HG03108 (cell line): ENCODE measurements at regions not wholly inside any gene's neighbourhood (a gene's known extent, or its start where the extent isn't known, plus 50 kb on each side); places are given as distances from the start of the nearest gene placed in this dataset.
"Not testable (repeated sequence)": the region's sequence is repeated elsewhere in the genome, so short reads cannot be mapped to it uniquely, and the experiment has no call there.

Experiments
- ATAC-seq: cut with Tn5 transposase; IDR thresholded peaks from one replicate; pipeline ENCODE4 v1.9.1; 2021; ENCODE audit warnings: moderate library complexity; ENCODE audit not compliant: unreplicated experiment

DNA sequence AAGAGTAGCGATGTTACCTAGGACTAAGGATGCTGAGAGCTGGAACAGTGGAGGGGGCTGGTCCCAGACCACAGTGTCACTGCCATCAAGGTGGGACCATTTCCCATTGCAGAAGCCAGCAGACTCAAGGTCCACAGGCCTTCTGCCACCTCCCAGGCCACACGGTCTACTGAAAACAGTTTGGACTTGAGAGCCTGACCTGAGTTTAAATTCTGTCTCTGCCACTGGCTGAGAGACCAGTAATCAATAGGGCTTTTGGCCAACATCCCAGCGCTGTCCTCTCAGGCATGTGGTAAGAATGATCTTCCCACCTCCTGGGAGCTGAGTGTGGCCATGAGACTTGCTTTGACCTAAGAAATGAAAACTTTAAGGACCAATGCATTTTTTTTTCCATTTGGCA lies 331.4 kb upstream of the CDH5 start:
- ATAC-seq = no peak

DNA sequence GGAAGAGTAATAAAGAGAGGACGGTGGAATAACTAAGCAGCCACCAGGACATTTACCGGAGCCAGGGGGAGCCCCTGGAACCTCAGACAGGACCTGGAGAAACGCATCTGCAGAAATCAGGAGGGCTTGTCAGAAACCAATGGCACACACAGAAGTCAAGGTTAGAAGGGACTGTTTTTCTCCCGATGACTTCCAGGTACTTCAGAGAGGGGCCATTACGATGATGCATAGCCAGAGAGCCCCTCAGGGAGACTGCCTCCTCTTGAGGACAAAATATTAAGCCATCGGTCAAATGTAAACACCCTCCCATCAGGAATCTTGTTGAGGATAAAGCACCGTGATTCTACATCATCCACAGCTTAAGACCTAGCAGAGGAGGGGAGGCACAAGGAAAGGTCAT lies 333.6 kb upstream of the CDH5 start:
- ATAC-seq = no peak

DNA sequence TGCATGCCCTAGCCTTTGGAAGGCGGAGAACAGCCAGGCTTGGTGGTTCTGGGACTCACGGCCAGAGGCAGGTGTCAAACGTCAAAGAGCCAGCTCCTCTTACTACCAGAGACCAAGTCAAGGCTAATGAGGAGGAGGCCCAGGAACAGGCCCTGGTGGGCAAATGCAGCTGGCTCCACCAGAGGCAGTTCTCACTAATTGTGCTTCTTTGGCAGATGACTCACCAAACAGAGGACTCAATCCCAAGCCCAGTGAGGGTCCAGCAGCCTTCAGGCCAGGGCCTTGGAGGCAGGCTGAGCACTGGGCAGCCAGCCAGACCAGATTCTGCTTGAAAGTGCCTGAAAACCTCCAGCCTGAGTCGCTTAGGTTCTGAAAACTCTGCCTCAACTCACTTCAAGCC lies 336.5 kb upstream of the CDH5 start:
- no peak for ATAC-seq

DNA sequence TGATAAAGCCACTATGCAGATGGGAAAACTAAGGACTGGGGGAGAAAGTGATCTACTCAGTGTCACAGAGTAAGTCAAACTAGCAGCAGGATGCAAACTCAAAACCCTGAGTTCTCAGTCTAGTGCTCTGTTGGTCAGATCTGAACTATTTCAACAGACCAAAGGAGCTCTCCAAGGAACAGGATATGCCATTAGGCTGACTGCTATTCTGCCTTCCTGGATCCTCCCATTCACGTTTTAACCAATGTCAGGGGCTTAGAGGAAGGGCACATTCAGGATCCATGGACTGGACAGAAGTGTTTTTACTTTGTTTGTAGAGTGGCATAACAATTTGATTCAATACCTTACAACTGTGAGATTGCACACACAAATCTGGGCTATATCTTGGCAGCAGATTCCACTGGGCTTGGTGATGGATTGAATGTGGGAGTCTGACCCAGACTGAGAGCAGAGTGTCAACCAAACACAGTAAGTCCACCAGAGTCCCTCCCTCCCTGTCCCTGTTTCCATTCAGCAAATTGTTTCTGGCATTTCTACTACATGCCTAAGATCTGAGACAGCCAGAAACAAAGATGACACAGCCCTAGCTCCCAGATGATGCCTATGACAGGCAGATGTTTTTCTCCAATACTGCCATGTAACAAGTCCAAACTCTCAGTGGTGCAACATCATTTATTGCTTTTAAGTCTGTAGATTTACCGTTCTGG lies 337.8 kb upstream of the CDH5 start:
- no peak for ATAC-seq

DNA sequence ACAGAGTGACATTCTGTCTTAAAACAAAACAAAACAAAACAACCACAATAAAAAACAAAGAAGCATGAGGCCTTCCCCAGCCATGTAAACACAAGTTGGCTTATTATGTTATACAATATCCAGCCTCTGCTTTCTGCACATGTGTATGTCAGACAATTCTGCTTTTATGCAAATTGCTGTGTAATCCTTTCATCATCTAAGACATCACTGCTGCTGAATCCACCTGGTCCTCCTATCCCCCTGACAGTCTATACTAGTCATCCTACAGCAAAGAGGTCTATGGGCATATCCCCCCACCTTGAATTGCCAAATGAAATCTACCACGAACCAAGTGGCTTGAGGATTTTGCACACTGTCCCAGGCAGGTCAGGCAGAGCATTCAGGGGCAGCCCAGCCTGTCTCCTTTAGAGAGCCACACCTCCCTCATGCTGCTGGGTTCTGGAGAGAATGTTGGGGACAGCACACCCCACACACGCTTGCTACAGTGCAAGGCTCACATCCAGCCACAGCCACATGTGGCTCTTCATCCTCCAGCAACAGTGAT lies 339.6 kb upstream of the CDH5 start:
- ATAC-seq = no peak

DNA sequence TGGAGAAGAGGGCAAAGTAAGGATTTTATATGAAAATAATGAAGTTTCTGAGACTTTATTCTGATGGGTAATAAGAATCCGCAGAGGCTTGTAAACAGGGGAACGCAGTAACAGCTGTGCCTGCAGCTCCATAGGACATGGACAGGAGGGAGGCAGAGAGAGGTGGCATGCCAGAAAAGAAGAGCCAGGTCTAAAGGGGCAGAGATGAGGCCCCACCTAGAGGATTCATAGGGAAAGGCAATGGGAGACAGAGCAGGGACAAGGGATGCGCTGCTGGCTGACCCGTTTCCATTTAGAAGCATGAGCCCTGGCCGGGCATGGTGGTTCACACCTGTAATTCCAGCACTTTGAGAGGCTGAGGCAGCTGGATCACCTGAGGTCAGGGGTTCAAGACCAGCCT lies 340.3 kb upstream of the CDH5 start:
- no peak for ATAC-seq

DNA sequence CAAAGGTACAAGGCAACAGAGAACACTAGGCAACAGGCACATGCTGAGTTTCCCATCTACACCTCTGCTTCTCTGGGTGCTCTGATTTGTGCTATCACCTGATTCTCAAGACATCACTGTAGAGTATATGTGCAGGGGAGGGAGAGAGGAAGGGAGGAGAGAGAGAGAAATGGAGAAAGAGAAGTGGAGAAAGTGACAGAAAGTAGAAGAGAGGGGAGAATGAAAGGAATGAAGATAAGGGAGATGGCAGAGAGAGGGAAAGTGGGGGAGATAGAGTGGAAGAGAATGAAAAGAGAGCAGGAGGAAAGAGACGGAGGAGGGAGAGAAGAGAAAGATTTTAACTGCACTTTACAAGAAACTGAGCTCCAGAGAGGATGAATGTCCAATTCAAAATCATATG lies 340.7 kb upstream of the CDH5 start:
- no peak for ATAC-seq

DNA sequence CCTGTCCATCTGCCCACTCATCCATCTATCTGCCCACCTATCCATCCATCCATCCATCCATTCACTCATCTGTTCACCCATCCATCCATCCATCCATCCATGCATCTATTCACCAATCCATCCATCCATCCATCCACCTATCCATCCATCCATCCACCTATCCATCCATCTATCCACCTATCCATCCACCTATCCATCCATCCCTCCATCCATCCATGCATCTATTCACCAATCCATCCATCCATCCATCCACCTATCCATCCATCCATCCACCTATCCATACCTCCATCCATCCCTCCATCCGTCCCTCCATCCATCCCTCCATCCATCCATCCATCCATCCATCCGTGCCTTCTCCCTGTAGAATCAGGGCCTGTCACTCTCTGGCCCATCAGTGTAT lies 341.9 kb upstream of the CDH5 start:
- not testable (repeated sequence) for ATAC-seq

DNA sequence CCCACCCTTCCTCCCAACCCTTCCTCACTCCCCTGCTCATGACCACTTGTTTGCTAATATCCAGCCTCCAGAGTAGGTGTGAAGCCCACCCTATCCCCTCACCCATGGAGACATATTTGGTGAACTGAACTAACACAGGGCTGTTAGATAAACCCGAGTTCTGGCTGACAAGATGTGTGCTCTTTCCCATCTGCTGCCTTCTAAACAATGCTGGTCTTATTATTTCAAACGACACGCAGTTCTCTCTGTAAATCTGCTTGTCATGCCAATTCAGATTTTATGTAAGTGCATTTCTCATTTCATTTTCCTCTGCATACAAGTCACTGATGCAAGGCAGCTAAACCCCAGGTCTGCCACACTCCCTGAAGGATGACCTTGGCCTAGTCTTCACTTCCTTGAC lies 343.0 kb upstream of the CDH5 start:
- no peak for ATAC-seq

DNA sequence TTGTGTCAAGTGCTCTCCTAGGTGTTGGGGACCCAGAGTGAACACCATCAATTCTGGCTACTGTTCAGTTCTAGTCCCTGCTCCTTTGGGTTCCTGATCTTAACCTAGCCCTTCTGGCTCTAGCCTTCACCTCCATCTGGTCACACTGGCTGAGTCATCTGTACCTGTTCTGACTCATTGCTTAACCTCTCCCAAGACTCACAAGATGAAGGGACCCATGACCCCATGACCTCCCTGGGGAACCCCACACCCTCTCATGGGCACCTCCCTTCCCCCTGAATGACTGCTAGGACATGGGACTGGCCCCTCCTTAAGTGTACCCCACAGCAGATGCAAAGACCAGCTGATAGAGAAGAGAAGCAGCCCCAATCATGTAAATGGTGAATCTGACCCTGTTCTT lies 345.8 kb upstream of the CDH5 start:
- ATAC-seq = no peak

DNA sequence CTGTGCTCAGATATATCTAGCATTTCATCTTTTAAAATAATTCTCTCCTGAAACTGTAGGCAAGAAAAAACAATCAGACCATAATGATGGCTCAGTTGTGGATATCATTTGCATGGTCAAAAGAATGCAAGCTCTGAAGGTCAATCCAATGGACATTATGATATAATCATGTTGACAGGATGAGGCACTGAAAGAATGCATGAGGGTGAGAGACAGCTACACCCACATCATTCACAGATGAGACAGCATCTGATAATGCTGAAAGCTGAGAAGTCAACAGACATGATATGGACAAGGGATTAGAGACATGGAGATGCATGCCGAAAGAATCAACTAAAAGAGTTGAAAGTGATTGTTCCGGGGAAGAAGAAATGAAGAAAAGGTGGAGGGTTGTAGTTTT lies 346.4 kb upstream of the CDH5 start:
- ATAC-seq = no peak

DNA sequence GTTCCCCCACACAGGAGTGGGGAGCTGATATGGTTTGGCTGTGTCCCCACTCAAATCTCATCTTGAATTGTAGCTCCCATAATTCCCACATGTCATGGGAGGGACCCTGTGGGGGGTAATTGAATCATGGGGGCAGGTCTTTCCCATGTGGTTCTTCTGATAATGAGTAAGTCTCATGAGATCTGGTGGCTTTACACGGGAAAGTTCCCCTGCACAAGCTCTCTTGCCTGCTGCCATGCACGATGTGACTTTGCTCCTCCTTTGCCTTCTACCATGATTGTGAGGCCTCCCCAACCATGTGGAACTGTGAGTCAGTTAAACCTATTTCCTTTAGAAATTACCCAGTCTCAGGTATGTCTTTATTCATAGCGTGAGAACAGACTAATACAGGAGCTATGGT lies 347.0 kb upstream of the CDH5 start:
- not testable (repeated sequence) for ATAC-seq

DNA sequence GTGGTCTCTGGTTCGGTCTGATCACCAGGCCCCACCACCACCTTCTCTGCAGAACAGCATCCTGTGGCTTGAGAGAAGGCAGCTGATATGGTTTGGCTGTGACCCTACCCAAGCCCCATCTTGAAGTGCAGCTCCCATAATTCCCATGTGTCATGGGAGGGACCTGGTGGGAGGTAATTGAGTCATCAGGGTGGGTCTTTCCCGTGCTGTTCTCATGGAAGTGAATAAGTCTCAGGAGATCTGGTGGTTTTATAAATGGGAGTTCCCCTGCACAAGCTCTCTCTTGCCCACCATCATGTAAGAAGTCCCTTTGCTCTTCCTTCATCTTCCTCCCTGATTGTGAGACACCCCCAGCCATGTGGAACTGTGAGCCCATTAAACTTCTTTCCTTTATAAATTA lies 352.3 kb upstream of the CDH5 start:
- no peak for ATAC-seq

DNA sequence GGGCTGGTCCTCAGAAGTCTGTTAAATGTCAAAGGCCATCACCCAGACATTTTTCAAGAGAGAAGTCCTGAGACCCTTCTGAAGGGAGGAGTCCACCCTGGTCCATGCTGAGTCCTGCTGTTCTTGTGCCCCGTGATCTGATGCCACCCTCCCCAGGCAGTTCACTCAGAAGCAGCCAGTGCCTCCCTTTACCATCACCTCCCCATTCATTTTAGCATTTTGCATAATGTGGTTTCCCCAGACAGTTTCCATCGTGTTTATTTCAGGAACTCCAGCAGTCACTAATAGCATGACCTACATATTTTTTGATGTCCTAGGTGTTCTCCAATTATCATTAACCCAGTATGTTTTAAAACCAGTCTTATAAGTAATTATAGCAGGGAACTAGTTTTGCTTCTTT lies 353.0 kb upstream of the CDH5 start:
- ATAC-seq = no peak

DNA sequence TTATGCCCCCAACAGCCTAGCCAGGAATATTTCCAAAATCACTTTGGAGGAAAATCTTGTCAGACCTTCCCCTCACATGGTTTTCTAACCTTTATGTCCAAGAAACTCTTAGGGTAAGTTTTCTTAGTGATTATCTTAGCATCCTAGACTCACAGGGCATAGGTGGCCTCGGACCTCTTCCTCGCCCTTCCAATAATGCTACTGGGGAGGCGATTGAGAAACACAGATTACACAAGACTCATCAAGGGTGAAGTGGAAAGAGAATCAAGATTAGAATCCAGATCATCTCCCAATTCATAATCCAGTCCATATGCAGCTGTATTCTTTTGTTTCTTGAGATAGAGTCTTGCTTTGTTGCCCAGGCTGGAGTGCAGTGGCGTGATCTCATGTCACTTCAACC lies 358.4 kb upstream of the CDH5 start:
- no peak for ATAC-seq

DNA sequence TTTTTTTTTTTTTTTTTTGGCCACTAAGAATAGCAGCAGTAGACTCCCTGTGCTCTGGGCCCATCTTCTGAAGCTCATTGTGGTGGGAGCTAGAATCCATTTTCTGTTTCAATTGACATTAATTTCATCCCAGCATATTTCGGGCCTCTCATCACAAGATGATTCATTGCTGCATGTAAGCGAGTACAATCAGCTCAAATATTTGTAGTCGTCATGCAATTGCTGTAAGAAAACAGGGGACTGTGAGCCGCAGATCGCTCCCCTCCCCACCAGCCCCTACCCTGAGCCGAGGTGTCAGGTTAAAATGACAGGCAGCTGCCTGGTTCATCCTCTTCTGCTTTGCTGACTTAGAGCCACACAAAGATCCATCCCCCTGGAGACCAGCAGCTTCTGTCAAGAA lies 358.8 kb upstream of the CDH5 start:
- ATAC-seq = no peak

DNA sequence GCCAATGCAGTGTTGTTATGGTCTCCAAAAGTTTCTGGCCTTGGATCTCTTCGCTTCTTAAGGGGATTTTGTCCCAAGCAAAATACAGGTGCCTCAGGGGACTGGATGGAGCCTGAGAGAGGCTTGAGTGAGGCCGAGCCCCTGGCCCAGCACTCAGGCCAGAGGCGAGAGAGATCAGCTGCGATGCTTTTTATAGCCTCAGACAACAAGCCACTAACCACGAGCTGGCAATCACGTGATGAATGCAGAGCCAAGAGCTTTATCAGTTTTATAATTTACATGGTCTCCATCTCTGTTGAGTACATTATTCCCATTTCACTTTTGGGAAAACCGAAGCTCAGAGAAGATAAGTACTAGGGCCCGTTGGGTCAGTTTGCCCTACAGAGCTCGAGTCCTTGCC lies 360.0 kb upstream of the CDH5 start:
- ATAC-seq = no peak

DNA sequence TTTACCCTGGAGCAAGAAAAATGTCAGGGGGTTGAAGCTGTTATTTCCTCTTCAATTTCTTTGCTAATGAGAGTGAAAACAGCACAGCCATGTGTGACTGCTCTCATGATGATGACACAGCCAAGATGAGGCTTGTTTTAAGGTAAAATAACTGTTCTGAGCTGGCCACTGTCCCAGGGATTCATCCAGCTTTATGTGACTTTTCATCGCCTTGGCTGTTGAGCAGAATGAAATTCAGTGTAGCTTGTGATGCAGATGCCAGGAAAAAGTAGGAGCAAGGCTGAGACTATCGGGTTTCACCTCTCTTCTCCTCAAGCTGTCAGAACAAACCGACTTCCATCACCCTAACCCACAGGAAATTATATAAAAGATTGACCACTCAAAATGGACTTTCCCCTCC lies 361.8 kb upstream of the CDH5 start:
- ATAC-seq = no peak

DNA sequence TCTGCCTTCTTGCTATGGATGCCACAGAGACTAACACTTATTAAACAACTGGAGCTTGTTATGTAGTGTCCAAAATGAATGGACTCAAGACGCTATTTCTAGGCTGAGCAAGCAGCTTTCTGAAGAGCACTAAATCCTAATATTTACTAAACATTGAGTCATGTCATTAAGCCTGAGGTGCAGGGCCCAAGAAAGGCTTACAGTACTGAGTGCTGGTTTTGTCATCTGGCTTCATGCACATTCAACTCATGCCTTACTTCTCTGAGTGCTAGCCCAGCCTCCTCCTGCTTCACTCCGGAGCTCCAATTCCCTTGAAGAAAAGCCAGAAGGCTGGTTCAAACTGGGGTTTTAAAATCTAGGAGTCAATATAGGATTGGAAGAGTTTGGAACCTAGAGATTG lies 363.3 kb upstream of the CDH5 start:
- no peak for ATAC-seq

DNA sequence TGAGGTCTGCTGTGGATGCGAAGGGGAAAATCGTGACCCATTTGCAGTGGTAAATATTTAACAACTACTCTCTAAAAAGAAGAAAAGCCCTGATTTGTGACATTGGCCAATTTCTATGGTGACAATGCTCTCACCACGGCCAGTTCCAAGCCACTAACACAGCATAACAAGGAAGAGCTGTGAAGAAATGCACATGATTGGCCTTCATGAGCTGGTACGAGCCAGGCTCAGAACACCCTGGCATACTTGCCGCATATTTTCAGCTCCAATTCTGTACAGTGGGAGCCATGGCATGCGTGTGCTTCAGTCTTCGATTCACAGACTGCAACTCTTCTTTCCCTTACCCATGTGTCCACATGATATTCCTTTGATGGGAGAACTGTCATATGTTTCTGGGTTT lies 363.9 kb upstream of the CDH5 start:
- no peak for ATAC-seq

DNA sequence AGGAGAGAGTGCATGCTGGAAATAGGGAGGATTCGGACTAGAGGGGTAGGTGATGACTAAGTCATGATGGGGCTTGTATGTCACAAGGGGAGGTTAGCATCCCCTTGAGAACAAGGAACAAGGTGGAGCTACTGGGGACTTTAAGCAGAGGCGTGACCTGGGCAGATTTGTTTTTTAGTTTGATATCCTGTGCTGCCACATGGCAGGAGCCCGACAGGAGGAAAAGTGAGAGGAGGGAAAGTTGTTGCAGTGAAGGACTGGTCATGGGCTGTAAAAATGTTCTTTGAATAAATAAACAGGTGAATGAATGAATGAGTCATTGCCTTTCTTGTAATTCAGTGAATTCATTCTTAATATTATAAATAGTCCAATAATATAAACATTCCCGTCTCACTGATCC lies 365.1 kb upstream of the CDH5 start:
- ATAC-seq = no peak

DNA sequence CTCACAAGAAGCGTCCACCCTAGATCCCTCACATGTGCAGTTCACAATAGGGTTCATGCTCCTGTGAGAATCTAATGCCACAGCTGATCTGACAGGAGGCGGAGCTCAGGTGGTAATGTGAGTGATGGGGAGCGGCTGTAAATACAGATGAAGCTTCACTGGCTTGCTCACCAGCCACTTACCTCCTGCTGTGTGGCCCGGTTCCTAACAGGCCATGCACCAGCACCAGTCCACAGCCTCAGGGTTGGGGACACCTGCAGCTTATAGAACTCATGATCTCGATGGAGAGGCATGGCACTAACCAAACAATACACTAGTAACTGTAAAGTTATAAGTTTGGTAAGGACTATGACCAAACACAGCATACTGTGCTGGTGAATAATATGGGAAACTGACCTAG lies 368.0 kb upstream of the CDH5 start:
- ATAC-seq = no peak

DNA sequence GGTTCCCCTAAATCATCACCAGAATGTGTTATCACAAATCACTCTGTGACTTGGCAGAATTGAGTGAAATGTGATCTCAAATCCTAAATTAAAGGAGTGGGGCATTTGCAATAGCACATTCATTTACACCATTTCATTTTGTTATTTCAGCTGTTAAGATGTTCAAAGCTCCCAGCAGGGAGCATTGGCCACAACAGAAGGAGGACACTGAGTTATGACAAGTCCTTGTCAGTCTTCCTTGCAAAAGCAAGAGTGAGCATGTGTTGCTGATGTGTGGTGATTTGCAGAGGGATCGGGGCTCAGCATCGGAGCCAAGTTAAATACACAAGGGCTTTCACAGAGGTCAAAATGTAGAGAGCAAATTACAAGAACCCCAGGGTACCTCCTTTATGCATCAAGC lies 372.2 kb upstream of the CDH5 start:
- ATAC-seq = no peak
